Neural cell (in vitro differentiated cells): ENCODE measurements at regions not wholly inside any gene's neighbourhood (a gene's known extent, or its start where the extent isn't known, plus 50 kb on each side); places are given as distances from the start of the nearest gene placed in this dataset.

Experiments
- H2AFZ ChIP-seq: fragments of 200-600, 300-800 bp; sonication (generic), shearing (Covaris generic); 2 replicates; pipeline ENCODE4 v1.6.0; 2014; ENCODE audit warnings: low read depth, mild to moderate bottlenecking, antibody characterized with exemption, low read length, moderate library complexity
- H3F3A ChIP-seq: fragments of 200-600 bp; shearing (Covaris generic); 2 replicates; pipeline ENCODE4 v1.6.1; 2016; ENCODE audit warnings: mild to moderate bottlenecking, moderate library complexity, mixed read lengths, antibody characterized with exemption, low read length; ENCODE audit not compliant: insufficient read depth, poor library complexity, severe bottlenecking
- H3K27ac ChIP-seq: fragments of 200-600, 300-800 bp; sonication (generic), shearing (Covaris generic); 2 replicates; pipeline ENCODE4 v1.5.1; 2014; ENCODE audit warnings: mild to moderate bottlenecking, low read length, moderate library complexity
- H3K27me3 ChIP-seq: fragments of 300-800, 200-600 bp; sonication (generic), shearing (Covaris generic); 2 replicates; pipeline ENCODE4 v1.6.0; 2014; ENCODE audit warnings: mild to moderate bottlenecking, low read depth, low read length, moderate library complexity; ENCODE audit not compliant: insufficient read depth
- H3K36me3 ChIP-seq: fragments of 300-800, 200-600 bp; sonication (generic), shearing (Covaris generic); 2 replicates; pipeline ENCODE4 v1.5.1; 2014; ENCODE audit warnings: mild to moderate bottlenecking, antibody characterized with exemption, low read length, moderate library complexity; ENCODE audit not compliant: insufficient read depth
- H3K4me2 ChIP-seq: fragments of 300-800, 200-600 bp; sonication (generic), shearing (Covaris generic); 2 replicates; pipeline ENCODE4 v1.6.0; 2014; ENCODE audit warnings: mild to moderate bottlenecking, low read length
- H3K4me3 ChIP-seq: fragments of 300-800, 200-600 bp; sonication (generic), shearing (Covaris generic); 2 replicates; pipeline ENCODE4 v1.5.1; 2014; ENCODE audit warnings: mild to moderate bottlenecking, low read length, moderate library complexity
- H3K79me2 ChIP-seq: fragments of 200-600 bp; shearing (Covaris generic); replicated peaks from 2 replicates; pipeline ENCODE4 v1.6.0; 2014; ENCODE audit warnings: mild to moderate bottlenecking, low read length, moderate library complexity; ENCODE audit not compliant: insufficient read depth
- H3K9ac ChIP-seq: fragments of 300-800, 200-600 bp; sonication (generic), shearing (Covaris generic); 2 replicates; pipeline ENCODE4 v1.6.1; 2016; ENCODE audit warnings: mild to moderate bottlenecking, low read length, mixed read lengths
- H3K9me2 ChIP-seq: fragments of 200-600 bp; shearing (Covaris generic); 2 replicates; pipeline ENCODE4 v1.6.1; 2016; ENCODE audit warnings: mild to moderate bottlenecking, low read length, mixed read lengths; ENCODE audit not compliant: insufficient read depth
- H3K9me3 ChIP-seq: fragments of 200-600, 300-800 bp; sonication (generic), shearing (Covaris generic); 2 replicates; pipeline ENCODE4 v1.6.1; 2016; ENCODE audit warnings: mild to moderate bottlenecking, mixed run types, low read length, moderate library complexity, mixed read lengths
- H4K20me1 ChIP-seq: fragments of 200-600 bp; shearing (Covaris generic); 2 replicates; pipeline ENCODE4 v1.6.1; 2016; ENCODE audit warnings: mild to moderate bottlenecking, mixed run types; ENCODE audit not compliant: insufficient read depth
- CTCF ChIP-seq: fragments of 450-650 bp; IDR thresholded peaks from 2 replicates; pipeline ENCODE4 v1.5.1; 2014; ENCODE audit warnings: antibody characterized with exemption, mild to moderate bottlenecking, moderate library complexity; ENCODE audit not compliant: poor library complexity, severe bottlenecking
- EP300 ChIP-seq: fragments of 450-650 bp; conservative IDR thresholded peaks from 2 replicates; pipeline ENCODE4 v1.6.1; 2014; ENCODE audit warnings: antibody characterized with exemption, mild to moderate bottlenecking, moderate library complexity; ENCODE audit not compliant: poor library complexity, severe bottlenecking
- EZH2 ChIP-seq: fragments of 200-600, 300-800 bp; shearing (Covaris generic), sonication (generic); IDR thresholded peaks from 2 replicates; pipeline ENCODE4 v1.6.1; 2014; ENCODE audit warnings: antibody characterized with exemption, low read length, borderline replicate concordance, mild to moderate bottlenecking; ENCODE audit not compliant: insufficient read depth, poor library complexity, severe bottlenecking
- MXI1 ChIP-seq: fragments of 450-650 bp; conservative IDR thresholded peaks from 2 replicates; pipeline ENCODE4 v1.6.1; 2014; ENCODE audit warnings: antibody characterized with exemption, mild to moderate bottlenecking; ENCODE audit not compliant: poor library complexity, severe bottlenecking
- POLR2AphosphoS5 ChIP-seq: IDR thresholded peaks from 2 replicates; pipeline ENCODE4 v1.6.1; 2012
- RAD21 ChIP-seq: fragments of 450-650 bp; conservative IDR thresholded peaks from 2 replicates; pipeline ENCODE4 v1.6.1; 2014; ENCODE audit warnings: antibody characterized with exemption, mild to moderate bottlenecking, moderate library complexity
- REST ChIP-seq: IDR thresholded peaks from 2 replicates; pipeline ENCODE4 v1.6.1; 2012; ENCODE audit warnings: borderline replicate concordance
- SMC3 ChIP-seq: fragments of 450-650 bp; conservative IDR thresholded peaks from 2 replicates; pipeline ENCODE4 v1.6.1; 2014; ENCODE audit warnings: antibody characterized with exemption, mild to moderate bottlenecking, moderate library complexity; ENCODE audit not compliant: poor library complexity
- TAF1 ChIP-seq: IDR thresholded peaks from 2 replicates; pipeline ENCODE4 v1.6.1; 2012; ENCODE audit warnings: low read depth

- TF ChIP-seq POLR2AphosphoS5 = no peak
- no peak for TF ChIP-seq EZH2
- TF ChIP-seq REST = no peak
- TF ChIP-seq CTCF = no peak
- TF ChIP-seq MXI1 = no peak
- TF ChIP-seq EP300 = no peak
- no peak for TF ChIP-seq TAF1
- no peak for TF ChIP-seq SMC3
- no peak for TF ChIP-seq RAD21
- no peak overlapping the region for H3K4me2 ChIP-seq
- H3K9me2 ChIP-seq = no peaks in the 10 kb centered on the region
- no peaks in the 10 kb centered on the region for H3K79me2 ChIP-seq
- no peaks in the 10 kb centered on the region for H3K9me3 ChIP-seq
- no peaks in the 10 kb centered on the region for H3F3A ChIP-seq
- no peak overlapping the region for H3K27ac ChIP-seq
- no peak overlapping the region for H3K9ac ChIP-seq
- H4K20me1 ChIP-seq = no peaks in the 10 kb centered on the region
- no peak overlapping the region for H3K4me3 ChIP-seq
- H2AFZ ChIP-seq = no peak overlapping the region
- no peaks in the 10 kb centered on the region for H3K27me3 ChIP-seq
- H3K36me3 ChIP-seq = no peaks in the 10 kb centered on the region
Observed at GRCh38 chr2:175393851-175394250, 212.3 kb upstream of the ATP5MC3 start.

- H3K27ac ChIP-seq = no peak overlapping the region
- H4K20me1 ChIP-seq = no peaks in the 10 kb centered on the region
- no peaks in the 10 kb centered on the region for H3K79me2 ChIP-seq
- no peak overlapping the region for H3K9ac ChIP-seq
- TF ChIP-seq SMC3 = no peak
- TF ChIP-seq TAF1 = no peak
- no peaks in the 10 kb centered on the region for H3K36me3 ChIP-seq
- no peaks in the 10 kb centered on the region for H3K9me2 ChIP-seq
- H3K27me3 ChIP-seq = no peaks in the 10 kb centered on the region
- no peak overlapping the region for H3K4me3 ChIP-seq
- no peak overlapping the region for H3K4me2 ChIP-seq
- no peaks in the 10 kb centered on the region for H3F3A ChIP-seq
- H2AFZ ChIP-seq = no peak overlapping the region
- no peaks in the 10 kb centered on the region for H3K9me3 ChIP-seq
Observed at GRCh38 chr2:175383286-175383685, 201.8 kb upstream of the ATP5MC3 start.

- H3K4me2 ChIP-seq = no peak overlapping the region
- H3K27me3 ChIP-seq = no peaks in the 10 kb centered on the region
- H3K36me3 ChIP-seq = no peaks in the 10 kb centered on the region
- no peak overlapping the region for H3K9ac ChIP-seq
- H3F3A ChIP-seq = no peaks in the 10 kb centered on the region
- H3K9me3 ChIP-seq = no peaks in the 10 kb centered on the region
- H2AFZ ChIP-seq = no peak overlapping the region
- H3K9me2 ChIP-seq = no peaks in the 10 kb centered on the region
- no peak overlapping the region for H3K4me3 ChIP-seq
- H4K20me1 ChIP-seq = no peaks in the 10 kb centered on the region
- no peak overlapping the region for H3K27ac ChIP-seq
- no peaks in the 10 kb centered on the region for H3K79me2 ChIP-seq
- TF ChIP-seq EZH2 = no peak
- TF ChIP-seq TAF1 = no peak
- TF ChIP-seq REST = no peak
- TF ChIP-seq MXI1 = no peak
- no peak for TF ChIP-seq CTCF
- no peak for TF ChIP-seq RAD21
- no peak for TF ChIP-seq SMC3
- TF ChIP-seq EP300 = no peak
- TF ChIP-seq POLR2AphosphoS5 = no peak
Observed at GRCh38 chr2:175373729-175374128, 192.2 kb upstream of the ATP5MC3 start.
